Stomach smooth muscle (tissue), 2 donors: ENCODE measurements at regions not wholly inside any gene's neighbourhood (a gene's known extent, or its start where the extent isn't known, plus 50 kb on each side); places are given as distances from the start of the nearest gene placed in this dataset.
"Not testable (repeated sequence)": the region's sequence is repeated elsewhere in the genome, so short reads cannot be mapped to it uniquely, and the experiment has no call there.

Experiments used
- H3K27ac ChIP-seq: one replicate; pipeline ENCODE4 v1.7.0; 2013; ENCODE audit warnings: mild to moderate bottlenecking, low read length, inconsistent platforms
- H3K27me3 ChIP-seq, 2 donors: one replicate each; pipeline ENCODE4 v1.7.0; 2013; ENCODE audit warnings: low read length in 2 of 2; ENCODE audit not compliant: insufficient read depth in 2 of 2, control insufficient read depth in 1 of 2
- H3K36me3 ChIP-seq, 2 donors: one replicate each; pipeline ENCODE4 v1.7.0; 2013; ENCODE audit warnings: low read length in 2 of 2; ENCODE audit not compliant: control insufficient read depth in 2 of 2, insufficient read depth in 2 of 2
- H3K4me1 ChIP-seq: one replicate; pipeline ENCODE4 v1.7.0; 2013; ENCODE audit warnings: low read length; ENCODE audit not compliant: control insufficient read depth, insufficient read depth
- H3K4me3 ChIP-seq, 2 donors: one replicate each; pipeline ENCODE4 v1.7.0; 2013; ENCODE audit warnings: low read length in 2 of 2
- H3K9ac ChIP-seq, 2 donors: one replicate each; pipeline ENCODE4 v1.7.0; 2013; ENCODE audit warnings: low read length in 2 of 2, mild to moderate bottlenecking in 1 of 2
- H3K9me3 ChIP-seq, 2 donors: one replicate each; pipeline ENCODE4 v1.7.0; 2013; ENCODE audit warnings: low read length in 2 of 2; ENCODE audit not compliant: control insufficient read depth in 2 of 2
- donor health status: healthy.
- donor health status: Pancreatic carcinoma.

GRCh38 chr13:89455741-89456140 is 1784.6 kb downstream of the SLITRK5 start:
- Histone ChIP-seq H3K36me3 (no peaks in the 10 kb centered on the region), H3K27ac (no peak overlapping the region), H3K4me1 (no peaks in the 10 kb centered on the region), H3K9ac (no peak overlapping the region), H3K27me3 (no peaks in the 10 kb centered on the region), H3K4me3 (no peak overlapping the region), H3K9me3 (no peaks in the 10 kb centered on the region)

DNA sequence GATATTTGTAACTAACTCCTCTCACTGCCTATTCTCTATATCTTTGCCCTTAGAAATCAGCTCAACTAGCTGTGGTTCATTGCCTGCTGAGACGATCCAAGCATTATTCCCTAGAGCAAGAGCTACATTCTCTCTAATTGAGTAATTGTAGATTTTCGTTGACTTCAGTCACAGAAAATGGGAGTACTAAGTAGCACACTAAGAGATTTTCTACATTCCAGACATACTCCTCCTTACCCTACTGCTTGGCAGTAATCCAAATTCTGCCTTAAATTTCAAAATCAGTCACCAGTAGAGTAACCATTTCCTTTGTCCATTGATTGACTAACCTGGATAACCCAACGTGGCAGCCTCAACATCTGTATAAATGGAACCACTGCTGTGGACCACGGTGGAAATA is 1786.8 kb downstream of the SLITRK5 start:
- no peaks in the 10 kb centered on the region for H3K27me3 ChIP-seq
- H3K27ac ChIP-seq, result no peak overlapping the region
- H3K4me1 ChIP-seq, result no peaks in the 10 kb centered on the region
- no peaks in the 10 kb centered on the region for H3K9me3 ChIP-seq
- H3K9ac ChIP-seq, result no peak overlapping the region
- no peaks in the 10 kb centered on the region for H3K36me3 ChIP-seq
- no peak overlapping the region for H3K4me3 ChIP-seq

DNA sequence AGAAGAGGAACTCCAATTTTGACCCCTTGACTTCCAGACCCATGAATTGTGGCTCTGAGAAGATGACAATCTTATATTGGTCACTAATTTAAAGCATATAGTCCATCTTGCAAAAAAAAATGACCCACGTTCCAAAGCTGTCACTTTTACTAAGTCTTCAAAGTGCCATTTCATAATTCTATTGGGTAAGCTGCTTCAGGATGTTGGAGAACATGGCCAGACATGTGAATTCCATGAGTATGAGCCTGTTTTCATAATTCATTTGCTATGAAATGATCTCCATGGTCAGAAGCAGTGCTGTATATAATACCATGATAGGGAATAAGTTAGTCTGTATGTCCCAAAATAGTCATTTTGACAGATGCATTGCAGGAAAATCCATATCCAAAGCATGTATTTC is 1787.3 kb downstream of the SLITRK5 start:
- H3K9me3 ChIP-seq, result no peaks in the 10 kb centered on the region
- no peak overlapping the region for H3K27ac ChIP-seq
- H3K9ac ChIP-seq, result no peak overlapping the region
- no peak overlapping the region for H3K4me3 ChIP-seq
- H3K36me3 ChIP-seq, result no peaks in the 10 kb centered on the region
- no peaks in the 10 kb centered on the region for H3K4me1 ChIP-seq
- H3K27me3 ChIP-seq, result no peaks in the 10 kb centered on the region

DNA sequence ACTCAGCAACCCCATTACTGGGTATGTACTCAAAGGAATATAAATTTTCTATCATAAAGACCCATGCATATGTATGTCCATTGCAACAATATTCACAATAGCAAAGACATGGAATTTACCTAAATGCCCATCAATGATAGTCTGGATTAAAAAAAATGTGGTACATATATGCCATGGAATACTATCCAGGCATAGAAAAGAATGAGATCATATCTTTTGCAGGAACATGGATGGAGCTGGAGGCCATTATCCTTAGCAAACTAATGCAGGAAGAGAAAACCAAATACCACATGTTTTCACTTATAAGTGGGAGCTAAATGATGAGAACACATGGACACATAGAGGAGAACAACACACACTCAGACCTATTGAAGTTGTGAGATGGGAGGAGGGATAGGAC is 1789.7 kb downstream of the SLITRK5 start:
- H3K4me3 ChIP-seq, H3K27ac ChIP-seq, H3K4me1 ChIP-seq, H3K27me3 ChIP-seq, H3K9ac ChIP-seq, H3K9me3 ChIP-seq, H3K36me3 ChIP-seq: not testable (repeated sequence)

- Histone ChIP-seq H3K4me3 (no peak overlapping the region), H3K27ac (no peak overlapping the region), H3K27me3 (no peaks in the 10 kb centered on the region), H3K4me1 (no peaks in the 10 kb centered on the region), H3K9ac (no peak overlapping the region), H3K36me3 (no peaks in the 10 kb centered on the region), H3K9me3 (no peaks in the 10 kb centered on the region)
Measured at GRCh38 chr13:89465366-89465765, 1794.2 kb downstream of the SLITRK5 start.

- H3K9me3 ChIP-seq, result no peaks in the 10 kb centered on the region
- no peaks in the 10 kb centered on the region for H3K36me3 ChIP-seq
- no peak overlapping the region for H3K27ac ChIP-seq
- no peak overlapping the region for H3K4me3 ChIP-seq
- H3K27me3 ChIP-seq, result no peaks in the 10 kb centered on the region
- H3K9ac ChIP-seq, result no peak overlapping the region
- H3K4me1 ChIP-seq, result no peaks in the 10 kb centered on the region
Measured at GRCh38 chr13:89468081-89468480, 1796.9 kb downstream of the SLITRK5 start.

GRCh38 chr13:89470901-89471300 is 1799.7 kb downstream of the SLITRK5 start:
- Histone ChIP-seq H3K9me3 (peaks cover 2 to 3% of the 10 kb centered on the region in 2 donors), H3K4me3 (no peak overlapping the region), H3K27ac (no peak overlapping the region), H3K9ac (no peak overlapping the region), H3K4me1 (no peaks in the 10 kb centered on the region), H3K36me3 (no peaks in the 10 kb centered on the region), H3K27me3 (no peaks in the 10 kb centered on the region)

DNA sequence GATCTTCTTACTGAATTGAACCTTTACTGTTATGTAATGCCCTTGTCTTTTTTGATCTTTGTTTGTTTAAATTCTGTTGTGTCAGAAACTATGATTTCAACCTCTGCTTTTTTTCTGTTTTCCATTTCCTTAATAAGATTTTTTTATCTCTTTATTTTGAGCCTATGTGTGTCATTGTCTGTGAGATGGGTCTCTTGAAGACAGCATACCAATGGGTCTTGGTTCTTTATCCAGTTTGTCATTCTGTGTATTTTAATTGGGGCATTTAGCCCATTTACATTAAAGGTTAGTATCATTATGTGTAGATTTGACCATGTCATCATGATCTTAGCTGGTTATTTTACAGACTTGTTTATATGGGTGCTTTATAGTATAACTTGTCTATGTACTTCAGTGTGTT is 1803.3 kb downstream of the SLITRK5 start:
- Histone ChIP-seq H3K27ac (no peak overlapping the region), H3K9ac (no peak overlapping the region)

GRCh38 chr13:89486065-89486464 is 1814.9 kb downstream of the SLITRK5 start:
- Histone ChIP-seq H3K4me1 (no peaks in the 10 kb centered on the region), H3K27me3 (no peaks in the 10 kb centered on the region), H3K36me3 (no peaks in the 10 kb centered on the region), H3K27ac (no peak overlapping the region), H3K9me3 (no peaks in the 10 kb centered on the region), H3K9ac (no peak overlapping the region), H3K4me3 (no peak overlapping the region)

More for the DNA sequence above, 1803.3 kb downstream of the SLITRK5 start:
- Histone ChIP-seq H3K9me3 (peaks cover 3 to 5% of the 10 kb centered on the region in 2 donors), H3K4me3 (no peak overlapping the region), H3K36me3 (no peaks in the 10 kb centered on the region), H3K4me1 (no peaks in the 10 kb centered on the region), H3K27me3 (no peaks in the 10 kb centered on the region)

GRCh38 chr13:89486709-89487108 is 1815.5 kb downstream of the SLITRK5 start:
- no peaks in the 10 kb centered on the region for H3K9me3 ChIP-seq
- no peak overlapping the region for H3K27ac ChIP-seq
- H3K27me3 ChIP-seq, result no peaks in the 10 kb centered on the region

GRCh38 chr13:89490661-89491060 is 1819.5 kb downstream of the SLITRK5 start:
- H3K4me1 ChIP-seq, result no peaks in the 10 kb centered on the region
- no peaks in the 10 kb centered on the region for H3K27me3 ChIP-seq
- H3K27ac ChIP-seq, result no peak overlapping the region
- no peak overlapping the region for H3K9ac ChIP-seq
- H3K4me3 ChIP-seq, result no peak overlapping the region
- no peaks in the 10 kb centered on the region for H3K36me3 ChIP-seq
- no peaks in the 10 kb centered on the region for H3K9me3 ChIP-seq

More at GRCh38 chr13:89486709-89487108, 1815.5 kb downstream of the SLITRK5 start:
- Histone ChIP-seq H3K4me3 (no peak overlapping the region), H3K36me3 (no peaks in the 10 kb centered on the region), H3K4me1 (no peaks in the 10 kb centered on the region), H3K9ac (no peak overlapping the region)
